Left lung (tissue), 4 donors: ENCODE measurements at regions not wholly inside any gene's neighbourhood (a gene's known extent, or its start where the extent isn't known, plus 50 kb on each side); places are given as distances from the start of the nearest gene placed in this dataset.

Source experiments
- ATAC-seq: fragments of 200-7000 bp; cut with Tn5 transposase; one replicate; pipeline ENCODE4 v1.9.1; 2020; ENCODE audit warnings: moderate library complexity
- DNase-seq, 4 donors: peaks; one replicate each; pipeline ENCODE4 v3.0.0-alpha.2; 2013 to 2020
- H3K27ac ChIP-seq, 2 donors: fragments of 200-600 bp; sonication (generic) in 1 of 2; one replicate each; pipeline versions ENCODE4 v1.5.0 to v1.8.0; 2020 to 2021
- H3K27me3 ChIP-seq, 2 donors: fragments of 200-600 bp; sonication (generic) in 1 of 2; one replicate each; pipeline versions ENCODE4 v1.5.0 to v1.8.0; 2020 to 2021
- H3K36me3 ChIP-seq, 2 donors: fragments of 200-600 bp; sonication (generic) in 1 of 2; one replicate each; pipeline versions ENCODE4 v1.5.0 to v1.8.0; 2020 to 2021
- H3K4me1 ChIP-seq, 2 donors: fragments of 200-600 bp; one replicate each; pipeline ENCODE4 v1.8.0; 2021
- H3K4me3 ChIP-seq, 2 donors: fragments of 200-600 bp; sonication (generic) in 1 of 2; one replicate each; pipeline versions ENCODE4 v1.5.0 to v1.8.0; 2020 to 2021; ENCODE audit warnings: mild to moderate bottlenecking in 1 of 2
- H3K9me3 ChIP-seq, 2 donors: fragments of 200-600 bp; sonication (generic) in 1 of 2; one replicate each; pipeline versions ENCODE4 v1.5.0 to v1.8.0; 2020 to 2021
- intact Hi-C, 2 donors: fragments of 100-400 bp; cut with DNase I; formaldehyde crosslinking; loops; one replicate each; pipeline versions ENCODE4 v1.11.2 to v1.14.2; 2022
- TF ChIP-seq, protein P1 (sequence below), 2 donors: fragments of 200-600 bp; sonication (generic) in 1 of 2; IDR thresholded peaks; one replicate each; pipeline versions ENCODE4 v1.5.0 to v1.8.0; 2021; ENCODE audit warnings: antibody characterized with exemption in 2 of 2
- donor health status: DM: no; HTN: yes; CAD: no.
- donor health status: DM: no; HTN: no; CAD: no.

DNA sequence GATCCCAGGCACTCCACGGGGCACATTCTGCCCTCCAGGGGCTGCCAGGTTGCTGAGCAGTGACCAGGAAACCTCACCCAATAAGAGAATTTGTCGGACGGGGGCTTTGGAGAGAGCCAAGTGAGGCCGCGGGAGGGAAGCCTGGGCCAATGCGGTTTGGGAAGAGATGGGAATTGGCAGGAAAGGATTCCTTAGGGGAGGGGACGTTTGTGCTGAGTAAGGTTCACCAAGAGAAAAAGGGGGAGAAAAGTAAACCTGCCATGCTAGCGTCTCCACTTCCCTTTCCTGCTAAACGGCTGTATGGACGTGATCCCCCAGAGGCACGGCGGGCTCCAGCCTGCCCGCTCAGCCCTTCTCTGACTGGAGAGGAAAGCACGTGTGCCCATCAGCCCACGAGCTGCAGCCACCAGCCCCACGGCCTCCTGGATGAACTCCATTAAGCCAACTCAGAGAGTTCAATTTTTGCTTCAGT, 194.4 kb upstream of the ID2 start:
- TF ChIP-seq, protein P1, sequence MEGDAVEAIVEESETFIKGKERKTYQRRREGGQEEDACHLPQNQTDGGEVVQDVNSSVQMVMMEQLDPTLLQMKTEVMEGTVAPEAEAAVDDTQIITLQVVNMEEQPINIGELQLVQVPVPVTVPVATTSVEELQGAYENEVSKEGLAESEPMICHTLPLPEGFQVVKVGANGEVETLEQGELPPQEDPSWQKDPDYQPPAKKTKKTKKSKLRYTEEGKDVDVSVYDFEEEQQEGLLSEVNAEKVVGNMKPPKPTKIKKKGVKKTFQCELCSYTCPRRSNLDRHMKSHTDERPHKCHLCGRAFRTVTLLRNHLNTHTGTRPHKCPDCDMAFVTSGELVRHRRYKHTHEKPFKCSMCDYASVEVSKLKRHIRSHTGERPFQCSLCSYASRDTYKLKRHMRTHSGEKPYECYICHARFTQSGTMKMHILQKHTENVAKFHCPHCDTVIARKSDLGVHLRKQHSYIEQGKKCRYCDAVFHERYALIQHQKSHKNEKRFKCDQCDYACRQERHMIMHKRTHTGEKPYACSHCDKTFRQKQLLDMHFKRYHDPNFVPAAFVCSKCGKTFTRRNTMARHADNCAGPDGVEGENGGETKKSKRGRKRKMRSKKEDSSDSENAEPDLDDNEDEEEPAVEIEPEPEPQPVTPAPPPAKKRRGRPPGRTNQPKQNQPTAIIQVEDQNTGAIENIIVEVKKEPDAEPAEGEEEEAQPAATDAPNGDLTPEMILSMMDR (IDR thresholded peaks at IDR 0.05), result no peak
- Histone ChIP-seq H3K27ac (peak overlapping the region in 1 of 2 donors; percentile 16), H3K4me1 (peaks cover 7 to 43% of the 10 kb centered on the region in 2 donors), H3K27me3 (no peaks in the 10 kb centered on the region), H3K4me3 (peak overlapping the region in 1 of 2 donors; percentile 16), H3K36me3 (no peaks in the 10 kb centered on the region), H3K9me3 (no peaks in the 10 kb centered on the region)
- ATAC-seq (peak; percentile 50), DNase-seq (no peak)
- intact Hi-C loops, result no loop called here

DNA sequence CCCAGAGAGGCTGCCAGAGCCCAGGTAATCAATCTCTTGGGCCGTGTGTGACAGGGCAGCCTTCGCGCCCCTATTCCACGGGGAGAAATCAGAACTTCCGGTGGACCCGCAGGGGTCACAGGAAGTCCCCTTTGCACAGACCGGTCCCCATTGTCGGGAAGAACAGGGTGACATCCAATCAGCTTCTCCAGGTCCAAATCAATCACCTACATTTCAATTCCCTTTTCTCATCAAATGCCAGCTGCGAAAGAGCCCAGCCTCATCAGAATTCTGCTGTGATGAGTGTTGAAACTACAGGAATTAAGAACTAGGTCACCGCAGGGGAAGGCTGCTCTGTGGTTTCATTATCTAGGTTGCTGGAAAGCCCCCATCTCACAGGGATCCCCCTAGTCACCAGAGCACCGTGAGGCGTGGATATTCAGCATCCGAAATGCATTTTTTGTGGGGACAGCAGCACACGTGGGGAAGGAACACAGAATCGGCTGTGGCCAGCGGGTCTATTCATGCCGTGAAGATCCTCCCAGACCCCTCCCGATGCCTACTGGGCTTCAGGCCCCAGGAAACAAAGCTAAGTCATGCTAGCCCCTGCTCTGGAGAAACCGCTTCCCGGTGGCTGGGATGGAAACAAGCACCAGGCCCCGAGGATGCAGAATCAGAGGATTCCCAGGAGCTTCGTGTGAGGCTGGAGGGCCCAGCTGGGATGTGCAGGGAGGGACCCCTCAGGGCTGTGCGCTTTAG, 193.7 kb upstream of the ID2 start:
- TF ChIP-seq, protein P1 (IDR thresholded peaks at IDR 0.05), result no peak
- H3K4me1 ChIP-seq, result peaks cover 7 to 43% of the 10 kb centered on the region in 2 donors
- no peaks in the 10 kb centered on the region for H3K9me3 ChIP-seq
- H3K27me3 ChIP-seq, result no peaks in the 10 kb centered on the region
- H3K36me3 ChIP-seq, result no peaks in the 10 kb centered on the region
- ATAC-seq, result peak; percentile 45
- peak overlapping the region in 1 of 2 donors; percentile 16 for H3K4me3 ChIP-seq
- DNase-seq, result no peak
- peak overlapping the region in 1 of 2 donors; percentile 16 for H3K27ac ChIP-seq
- intact Hi-C loops, result no loop called here

DNA sequence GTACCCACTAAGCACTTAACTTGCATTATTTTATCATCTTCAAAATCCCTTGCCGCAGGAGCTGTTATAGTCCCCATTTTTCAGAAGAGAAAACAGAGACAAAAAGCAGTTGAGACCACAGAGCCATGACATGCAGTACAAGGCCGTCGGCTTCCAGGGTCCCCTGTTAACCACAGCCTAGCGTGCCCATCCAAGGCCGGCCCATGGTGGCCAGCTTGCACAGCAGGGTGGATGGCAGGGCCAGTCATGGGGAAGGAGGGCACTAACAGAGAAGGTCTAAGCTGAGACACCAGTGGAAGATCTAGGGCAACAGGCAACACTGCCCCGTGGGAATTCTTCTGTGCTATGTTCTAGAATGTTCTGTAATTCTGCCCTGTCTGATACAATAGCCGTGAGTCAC, 192.6 kb upstream of the ID2 start:
- DNase-seq (no peak), ATAC-seq (no peak)
- H3K36me3 ChIP-seq, result no peaks in the 10 kb centered on the region
- H3K27me3 ChIP-seq, result no peaks in the 10 kb centered on the region
- TF ChIP-seq, protein P1 (IDR thresholded peaks at IDR 0.05), result no peak
- no peaks in the 10 kb centered on the region for H3K9me3 ChIP-seq
- intact Hi-C loops, result no loop called here
- H3K4me3 ChIP-seq, result no peak overlapping the region
- peaks cover 7 to 44% of the 10 kb centered on the region in 2 donors for H3K4me1 ChIP-seq
- H3K27ac ChIP-seq, result no peak overlapping the region

DNA sequence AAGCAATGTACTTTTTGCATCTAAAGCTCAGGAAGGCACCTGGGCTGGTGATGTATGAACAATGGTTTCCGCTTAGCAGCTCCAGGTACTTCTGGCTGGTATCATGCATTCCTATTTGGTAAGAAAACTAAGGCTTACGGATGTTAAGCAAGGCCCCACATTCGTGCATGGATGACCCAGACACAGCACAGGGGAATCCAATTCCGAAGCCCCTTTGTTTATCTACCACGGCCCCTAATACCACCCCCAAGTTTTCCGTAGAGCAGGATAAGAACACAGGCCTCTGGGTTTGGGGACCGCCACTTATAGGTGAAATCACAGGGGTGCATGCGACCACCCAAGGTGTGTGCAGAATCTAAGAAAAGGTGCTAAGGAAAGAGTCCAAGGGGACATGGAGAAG, 192.1 kb upstream of the ID2 start:
- Histone ChIP-seq H3K9me3 (no peaks in the 10 kb centered on the region), H3K36me3 (no peaks in the 10 kb centered on the region), H3K4me1 (peaks cover 7 to 49% of the 10 kb centered on the region in 2 donors), H3K27me3 (no peaks in the 10 kb centered on the region), H3K27ac (no peak overlapping the region), H3K4me3 (no peak overlapping the region)
- DNase-seq (no peak), ATAC-seq (no peak)
- intact Hi-C loops, result no loop called here
- TF ChIP-seq, protein P1 (IDR thresholded peaks at IDR 0.05), result no peak

DNA sequence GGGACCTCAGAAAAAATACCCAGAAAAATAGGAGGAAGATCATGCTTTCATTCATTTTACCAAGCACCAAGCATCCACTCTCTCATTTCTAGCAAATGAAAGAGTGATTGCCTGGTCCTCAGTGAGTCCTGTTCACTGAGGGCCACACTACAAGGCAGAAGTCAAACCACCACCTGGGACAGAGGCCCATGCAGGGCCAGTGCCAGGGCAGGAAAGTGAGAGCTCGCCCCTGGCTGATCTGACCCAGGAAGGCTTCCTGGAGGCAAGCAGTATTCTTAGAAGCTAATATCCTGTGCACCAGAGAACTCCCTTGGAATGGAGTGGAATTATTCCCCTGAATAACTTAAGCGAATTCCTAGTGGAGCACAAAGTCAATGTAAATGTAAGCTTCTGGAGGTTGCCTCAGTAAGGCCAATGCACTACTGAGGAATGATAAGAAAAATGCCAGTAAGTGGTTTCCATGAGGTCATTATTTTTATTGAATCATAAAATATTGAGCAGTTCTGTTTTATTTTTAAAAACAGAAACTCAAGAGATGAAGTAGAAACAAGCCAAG, 191.6 kb upstream of the ID2 start:
- no peaks in the 10 kb centered on the region for H3K36me3 ChIP-seq
- ATAC-seq (no peak), DNase-seq (no peak)
- no peak overlapping the region for H3K4me3 ChIP-seq
- TF ChIP-seq, protein P1 (IDR thresholded peaks at IDR 0.05), result no peak
- no peaks in the 10 kb centered on the region for H3K9me3 ChIP-seq
- no peak overlapping the region for H3K27ac ChIP-seq
- intact Hi-C loops, result no loop called here
- peaks cover 7 to 54% of the 10 kb centered on the region in 2 donors for H3K4me1 ChIP-seq
- H3K27me3 ChIP-seq, result no peaks in the 10 kb centered on the region
